Thyroid gland (tissue), 4 donors: ENCODE measurements at regions not wholly inside any gene's neighbourhood (a gene's known extent, or its start where the extent isn't known, plus 50 kb on each side); places are given as distances from the start of the nearest gene placed in this dataset.

Experiments
- POLR2A ChIP-seq, 2 donors: fragments of 450-650 bp; IDR thresholded peaks; one replicate each; pipeline ENCODE4 v1.6.1; 2017; ENCODE audit warnings: antibody characterized with exemption in 2 of 2, mild to moderate bottlenecking in 2 of 2, moderate library complexity in 1 of 2
- TF ChIP-seq, protein P1 (sequence below), 6 experiments: fragments of 200-600 bp in 3 of 6; fragments of 450-650 bp in 3 of 6; sonication (generic) in 3 of 6; IDR thresholded peaks; one replicate each; pipeline ENCODE4 v1.5.1; 2016 to 2019; ENCODE audit warnings: antibody characterized with exemption in 6 of 6, mild to moderate bottlenecking in 2 of 6, inconsistent platforms in 1 of 6, moderate library complexity in 1 of 6

- TF ChIP-seq, protein P1, sequence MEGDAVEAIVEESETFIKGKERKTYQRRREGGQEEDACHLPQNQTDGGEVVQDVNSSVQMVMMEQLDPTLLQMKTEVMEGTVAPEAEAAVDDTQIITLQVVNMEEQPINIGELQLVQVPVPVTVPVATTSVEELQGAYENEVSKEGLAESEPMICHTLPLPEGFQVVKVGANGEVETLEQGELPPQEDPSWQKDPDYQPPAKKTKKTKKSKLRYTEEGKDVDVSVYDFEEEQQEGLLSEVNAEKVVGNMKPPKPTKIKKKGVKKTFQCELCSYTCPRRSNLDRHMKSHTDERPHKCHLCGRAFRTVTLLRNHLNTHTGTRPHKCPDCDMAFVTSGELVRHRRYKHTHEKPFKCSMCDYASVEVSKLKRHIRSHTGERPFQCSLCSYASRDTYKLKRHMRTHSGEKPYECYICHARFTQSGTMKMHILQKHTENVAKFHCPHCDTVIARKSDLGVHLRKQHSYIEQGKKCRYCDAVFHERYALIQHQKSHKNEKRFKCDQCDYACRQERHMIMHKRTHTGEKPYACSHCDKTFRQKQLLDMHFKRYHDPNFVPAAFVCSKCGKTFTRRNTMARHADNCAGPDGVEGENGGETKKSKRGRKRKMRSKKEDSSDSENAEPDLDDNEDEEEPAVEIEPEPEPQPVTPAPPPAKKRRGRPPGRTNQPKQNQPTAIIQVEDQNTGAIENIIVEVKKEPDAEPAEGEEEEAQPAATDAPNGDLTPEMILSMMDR (IDR thresholded peaks at IDR 0.05), result no peak
- TF ChIP-seq POLR2A (IDR thresholded peaks at IDR 0.05), result no peak
These were observed 164.1 kb upstream of the NEBL start for GRCh38 chr10:21061184-21061583.
